Chondrocyte (in vitro differentiated cells): ENCODE measurements at regions not wholly inside any gene's neighbourhood (a gene's known extent, or its start where the extent isn't known, plus 50 kb on each side); places are given as distances from the start of the nearest gene placed in this dataset.

Experiments used
- DNase-seq: peaks from one replicate; pipeline ENCODE4 v3.0.0; 2021; ENCODE audit warnings: mixed read lengths, low spot score
- H3K27ac Mint-ChIP-seq: one replicate; pipeline ENCODE4 v1.8.0; 2021; ENCODE audit warnings: mild to moderate bottlenecking, moderate library complexity, mixed read lengths; ENCODE audit not compliant: unreplicated experiment
- H3K27me3 Mint-ChIP-seq: 2 replicates; pipeline ENCODE4 v1.8.0; 2021; ENCODE audit warnings: low read depth, mixed read lengths
- H3K36me3 Mint-ChIP-seq: 2 replicates; pipeline ENCODE4 v1.8.0; 2021; ENCODE audit warnings: low read depth, mixed read lengths
- H3K4me1 Mint-ChIP-seq: 2 replicates; pipeline ENCODE4 v1.8.0; 2021; ENCODE audit warnings: low read depth, mild to moderate bottlenecking, mixed read lengths
- H3K4me3 Mint-ChIP-seq: one replicate; pipeline ENCODE4 v1.8.0; 2021; ENCODE audit warnings: mild to moderate bottlenecking, moderate library complexity, mixed read lengths; ENCODE audit not compliant: unreplicated experiment
- H3K9me3 Mint-ChIP-seq: 2 replicates; pipeline ENCODE4 v1.8.0; 2021; ENCODE audit warnings: low read depth, mixed read lengths
- TF ChIP-seq, protein P1 (sequence below): fragments of 200-600 bp; sonication (generic); IDR thresholded peaks from 2 replicates; pipeline ENCODE4 v1.5.0; 2021; ENCODE audit warnings: antibody characterized with exemption, mild to moderate bottlenecking, moderate library complexity

DNA sequence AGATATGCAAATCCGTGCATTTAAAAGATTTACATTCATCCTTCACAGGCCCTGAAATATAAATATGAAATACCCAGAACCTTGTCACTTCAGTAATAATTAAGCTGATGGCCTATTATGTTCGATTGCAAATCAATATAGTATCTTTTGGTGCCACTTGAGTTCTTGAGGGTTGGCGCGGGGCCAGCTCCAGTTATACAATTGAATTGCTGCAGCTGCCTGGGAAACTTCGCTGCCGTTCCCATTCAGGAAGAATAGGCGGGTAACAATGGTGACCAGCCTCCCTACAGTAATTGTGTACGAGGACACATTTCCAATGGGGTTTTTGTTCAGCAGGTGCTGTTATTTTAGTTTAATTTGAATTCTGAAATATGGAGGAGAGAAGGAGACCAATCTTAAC is 451.2 kb downstream of the INSC start:
- no peaks in the 10 kb centered on the region for H3K9me3 Mint-ChIP-seq

DNA sequence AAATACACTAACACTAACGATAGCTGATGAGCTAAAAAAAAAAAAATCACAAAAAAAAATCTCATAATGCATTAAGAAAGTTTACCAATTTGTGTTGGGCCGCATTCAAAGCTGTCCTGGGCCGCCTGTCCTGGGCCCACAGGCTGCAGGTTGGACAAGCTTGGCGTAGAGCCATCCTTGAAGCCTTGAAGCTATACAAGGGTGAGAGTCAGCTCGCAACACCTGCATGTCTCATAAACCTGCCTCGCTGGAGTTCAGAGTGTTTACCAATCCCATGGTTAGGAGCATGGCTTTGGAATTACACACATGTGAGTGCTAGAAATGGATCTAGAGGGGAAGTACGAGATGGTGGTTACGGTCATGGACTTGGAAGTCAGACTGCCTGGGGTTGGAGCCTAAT is 453.7 kb downstream of the INSC start:
- TF ChIP-seq, protein P1, sequence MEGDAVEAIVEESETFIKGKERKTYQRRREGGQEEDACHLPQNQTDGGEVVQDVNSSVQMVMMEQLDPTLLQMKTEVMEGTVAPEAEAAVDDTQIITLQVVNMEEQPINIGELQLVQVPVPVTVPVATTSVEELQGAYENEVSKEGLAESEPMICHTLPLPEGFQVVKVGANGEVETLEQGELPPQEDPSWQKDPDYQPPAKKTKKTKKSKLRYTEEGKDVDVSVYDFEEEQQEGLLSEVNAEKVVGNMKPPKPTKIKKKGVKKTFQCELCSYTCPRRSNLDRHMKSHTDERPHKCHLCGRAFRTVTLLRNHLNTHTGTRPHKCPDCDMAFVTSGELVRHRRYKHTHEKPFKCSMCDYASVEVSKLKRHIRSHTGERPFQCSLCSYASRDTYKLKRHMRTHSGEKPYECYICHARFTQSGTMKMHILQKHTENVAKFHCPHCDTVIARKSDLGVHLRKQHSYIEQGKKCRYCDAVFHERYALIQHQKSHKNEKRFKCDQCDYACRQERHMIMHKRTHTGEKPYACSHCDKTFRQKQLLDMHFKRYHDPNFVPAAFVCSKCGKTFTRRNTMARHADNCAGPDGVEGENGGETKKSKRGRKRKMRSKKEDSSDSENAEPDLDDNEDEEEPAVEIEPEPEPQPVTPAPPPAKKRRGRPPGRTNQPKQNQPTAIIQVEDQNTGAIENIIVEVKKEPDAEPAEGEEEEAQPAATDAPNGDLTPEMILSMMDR: no peak
- Mint-ChIP-seq H3K4me1 (peaks cover 7% of the 10 kb centered on the region), H3K36me3 (no peaks in the 10 kb centered on the region), H3K9me3 (no peaks in the 10 kb centered on the region), H3K27ac (no peak overlapping the region), H3K4me3 (no peak overlapping the region), H3K27me3 (peaks cover 6% of the 10 kb centered on the region)
- no peak for DNase-seq

More for the DNA sequence above, 451.2 kb downstream of the INSC start:
- DNase-seq: no peak
- Mint-ChIP-seq H3K4me3 (no peak overlapping the region), H3K27ac (no peak overlapping the region), H3K36me3 (no peaks in the 10 kb centered on the region), H3K27me3 (peaks cover 7% of the 10 kb centered on the region), H3K4me1 (peaks cover 7% of the 10 kb centered on the region)
- TF ChIP-seq, protein P1: no peak

DNA sequence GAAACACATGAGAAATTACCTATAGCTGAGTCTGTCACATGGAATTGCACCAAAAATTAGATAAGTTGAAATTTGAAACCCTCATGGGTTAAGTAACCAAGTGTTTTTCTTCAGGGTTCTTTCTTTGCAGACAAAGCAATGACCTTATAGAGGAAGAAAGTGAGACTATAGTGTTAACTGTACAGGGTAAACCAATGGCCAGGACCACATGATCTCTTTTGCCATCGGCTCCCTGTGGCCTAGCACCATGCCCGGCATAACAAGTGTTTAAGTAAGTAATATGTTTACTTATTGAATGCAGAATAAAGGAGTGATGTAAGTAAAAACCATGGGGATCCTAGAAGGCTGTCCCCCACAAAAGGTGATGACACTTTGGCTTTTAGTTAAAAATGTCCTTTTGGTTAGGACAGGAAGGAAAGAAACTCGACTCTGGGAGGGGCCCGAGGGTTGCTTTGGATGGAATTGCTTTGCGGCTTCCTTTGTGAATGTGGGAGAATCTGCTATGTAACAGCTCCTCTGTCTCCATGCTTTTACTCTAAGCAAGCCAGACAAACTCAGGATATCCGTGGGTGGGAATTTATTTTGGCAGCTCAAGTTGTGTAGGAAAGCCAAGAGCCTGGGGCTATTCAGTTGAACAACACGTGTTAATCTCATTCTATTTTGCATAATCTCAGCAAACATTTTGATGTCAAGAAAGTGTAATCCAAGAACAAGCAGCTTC is 454.7 kb downstream of the INSC start:
- no peaks in the 10 kb centered on the region for H3K9me3 Mint-ChIP-seq
- no peak overlapping the region for H3K27ac Mint-ChIP-seq
- H3K4me1 Mint-ChIP-seq: peaks cover 7% of the 10 kb centered on the region
- TF ChIP-seq, protein P1: no peak
- H3K4me3 Mint-ChIP-seq: no peak overlapping the region
- H3K36me3 Mint-ChIP-seq: no peaks in the 10 kb centered on the region
- H3K27me3 Mint-ChIP-seq: peaks cover 5% of the 10 kb centered on the region
- no peak for DNase-seq

DNA sequence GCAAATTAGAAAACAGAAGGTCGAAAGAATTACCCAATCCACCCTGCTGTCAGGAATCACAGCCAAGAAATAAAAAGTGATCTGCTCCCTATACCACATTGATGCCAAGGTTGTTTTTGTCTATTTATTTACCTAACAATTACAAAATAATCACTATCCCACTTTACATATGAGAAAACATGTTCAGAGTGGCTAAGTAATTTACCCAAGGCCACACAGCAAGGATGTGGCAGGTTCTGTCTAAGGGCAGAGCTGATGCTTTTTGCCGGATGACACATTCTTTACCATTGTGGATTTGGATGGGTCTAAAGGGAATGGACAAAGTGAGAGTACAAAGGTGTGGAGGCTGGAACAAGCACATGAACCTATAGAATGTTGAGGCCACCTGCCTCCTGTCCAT is 460.7 kb downstream of the INSC start:
- no peaks in the 10 kb centered on the region for H3K36me3 Mint-ChIP-seq
- TF ChIP-seq, protein P1: no peak
- H3K9me3 Mint-ChIP-seq: no peaks in the 10 kb centered on the region
- no peak overlapping the region for H3K4me3 Mint-ChIP-seq
- H3K27me3 Mint-ChIP-seq: peaks cover 13% of the 10 kb centered on the region
- DNase-seq: no peak
- H3K27ac Mint-ChIP-seq: no peak overlapping the region
- no peaks in the 10 kb centered on the region for H3K4me1 Mint-ChIP-seq

DNA sequence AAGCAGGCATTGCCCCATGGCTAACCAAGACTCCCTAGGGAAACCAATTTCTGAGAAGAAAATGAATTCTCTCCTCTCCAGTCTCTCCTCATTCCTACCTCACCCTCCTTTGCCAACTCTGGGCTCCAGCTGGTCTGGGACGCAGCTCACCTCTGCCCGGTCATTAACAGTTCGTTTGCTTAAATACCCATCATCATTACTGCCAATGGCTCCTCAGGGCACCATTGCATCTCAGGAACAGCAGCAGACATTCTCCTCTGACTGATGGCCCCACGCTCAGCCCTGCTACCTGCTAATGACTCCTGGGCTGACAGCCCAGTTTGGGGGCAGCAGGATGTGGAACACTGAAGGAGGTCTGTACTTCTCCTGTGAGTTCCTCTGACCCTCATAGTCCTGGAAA is 462.0 kb downstream of the INSC start:
- Mint-ChIP-seq H3K4me1 (no peaks in the 10 kb centered on the region), H3K36me3 (no peaks in the 10 kb centered on the region), H3K4me3 (no peak overlapping the region), H3K9me3 (no peaks in the 10 kb centered on the region), H3K27ac (no peak overlapping the region), H3K27me3 (peaks cover 13% of the 10 kb centered on the region)
- TF ChIP-seq, protein P1: no peak
- DNase-seq: no peak
